BJ (cell line): ENCODE measurements at regions not wholly inside any gene's neighbourhood (a gene's known extent, or its start where the extent isn't known, plus 50 kb on each side); places are given as distances from the start of the nearest gene placed in this dataset.

Source experiments
- CTCF ChIA-PET: fragments of 350-600 bp; formaldehyde crosslinking; extraction: SDS; loops from one replicate; lab custom pipeline; 2021; ENCODE audit warnings: antibody characterized with exemption, inconsistent platforms; lab: Yijun Ruan, JAX
- POLR2A ChIA-PET: fragments of 300-600 bp; sonication (Branson Sonifier 250); formaldehyde crosslinking; extraction: SDS; loops from one replicate; lab custom pipeline; 2021; ENCODE audit warnings: antibody characterized with exemption; lab: Charles Lee
- DNase-seq: peaks from one replicate; pipeline ENCODE4 v3.0.0-alpha.2; 2011; ENCODE audit warnings: low read depth
- H3K27me3 ChIP-seq: 2 replicates; pipeline ENCODE4 v1.6.0; 2011; ENCODE audit warnings: low read length; ENCODE audit not compliant: control insufficient read depth, insufficient read depth
- H3K36me3 ChIP-seq: 2 replicates; pipeline ENCODE4 v1.5.1; 2011; ENCODE audit warnings: low read length; ENCODE audit not compliant: control insufficient read depth, insufficient read depth
- H3K4me3 ChIP-seq: 2 replicates; pipeline ENCODE4 v1.5.1; 2011; ENCODE audit warnings: low read depth, mild to moderate bottlenecking, control low read depth, low read length
- TF ChIP-seq, protein P1 (sequence below): IDR thresholded peaks from 2 replicates; pipeline ENCODE4 v1.5.1; 2011; ENCODE audit warnings: low read depth, mild to moderate bottlenecking, control low read depth, inconsistent platforms, low read length, moderate library complexity; ENCODE audit not compliant: insufficient read depth

GRCh38 chr14:34003691-34004090 is 52.8 kb upstream of the EGLN3 start:
- no peaks in the 10 kb centered on the region for H3K36me3 ChIP-seq
- no peak for DNase-seq
- ChIA-PET POLR2A (no interaction called here), CTCF (interaction anchor here (0.8 to 1.6 kb wide), 2 partner anchors 13 to 78 kb away, joined by 3 to 8 read pairs; no protein-coding TSS in a partner anchor)
- TF ChIP-seq, protein P1, sequence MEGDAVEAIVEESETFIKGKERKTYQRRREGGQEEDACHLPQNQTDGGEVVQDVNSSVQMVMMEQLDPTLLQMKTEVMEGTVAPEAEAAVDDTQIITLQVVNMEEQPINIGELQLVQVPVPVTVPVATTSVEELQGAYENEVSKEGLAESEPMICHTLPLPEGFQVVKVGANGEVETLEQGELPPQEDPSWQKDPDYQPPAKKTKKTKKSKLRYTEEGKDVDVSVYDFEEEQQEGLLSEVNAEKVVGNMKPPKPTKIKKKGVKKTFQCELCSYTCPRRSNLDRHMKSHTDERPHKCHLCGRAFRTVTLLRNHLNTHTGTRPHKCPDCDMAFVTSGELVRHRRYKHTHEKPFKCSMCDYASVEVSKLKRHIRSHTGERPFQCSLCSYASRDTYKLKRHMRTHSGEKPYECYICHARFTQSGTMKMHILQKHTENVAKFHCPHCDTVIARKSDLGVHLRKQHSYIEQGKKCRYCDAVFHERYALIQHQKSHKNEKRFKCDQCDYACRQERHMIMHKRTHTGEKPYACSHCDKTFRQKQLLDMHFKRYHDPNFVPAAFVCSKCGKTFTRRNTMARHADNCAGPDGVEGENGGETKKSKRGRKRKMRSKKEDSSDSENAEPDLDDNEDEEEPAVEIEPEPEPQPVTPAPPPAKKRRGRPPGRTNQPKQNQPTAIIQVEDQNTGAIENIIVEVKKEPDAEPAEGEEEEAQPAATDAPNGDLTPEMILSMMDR: no peak
- H3K4me3 ChIP-seq: no peak overlapping the region
- no peaks in the 10 kb centered on the region; the same call in 1 of the 2 replicates for H3K27me3 ChIP-seq

- DNase-seq: no peak
- ChIA-PET CTCF (interaction anchor here (0.8 to 1.6 kb wide), 2 partner anchors 12 to 79 kb away, joined by 3 to 8 read pairs; no protein-coding TSS in a partner anchor), POLR2A (interaction anchor here (0.6 kb wide), 1 partner anchor 298 kb away, joined by 18 read pairs; no protein-coding TSS in a partner anchor)
- Histone ChIP-seq H3K4me3 (no peak overlapping the region), H3K36me3 (no peaks in the 10 kb centered on the region), H3K27me3 (no peaks in the 10 kb centered on the region; the same call in 1 of the 2 replicates)
- TF ChIP-seq, protein P1: no peak
Measured at GRCh38 chr14:34003082-34003668, 52.3 kb upstream of the EGLN3 start.
